Posterior cingulate gyrus (tissue), 11 donors: ENCODE measurements at regions not wholly inside any gene's neighbourhood (a gene's known extent, or its start where the extent isn't known, plus 50 kb on each side); places are given as distances from the start of the nearest gene placed in this dataset.
A peak's percentile ranks its signal among the peaks of the same experiment; 100 is the strongest.
"Not testable (repeated sequence)": the region's sequence is repeated elsewhere in the genome, so short reads cannot be mapped to it uniquely, and the experiment has no call there.

Experiments
- DNase-seq, 10 donors: peaks; one replicate each; pipeline versions ENCODE4 v3.0.0 to v3.0.0-alpha.2; 2020 to 2021; ENCODE audit warnings: mixed read lengths in 3 of 10
- intact Hi-C: fragments of 100-400 bp; cut with DNase I; formaldehyde crosslinking; loops from one replicate; pipeline ENCODE4 v1.15.1; 2023

DNA sequence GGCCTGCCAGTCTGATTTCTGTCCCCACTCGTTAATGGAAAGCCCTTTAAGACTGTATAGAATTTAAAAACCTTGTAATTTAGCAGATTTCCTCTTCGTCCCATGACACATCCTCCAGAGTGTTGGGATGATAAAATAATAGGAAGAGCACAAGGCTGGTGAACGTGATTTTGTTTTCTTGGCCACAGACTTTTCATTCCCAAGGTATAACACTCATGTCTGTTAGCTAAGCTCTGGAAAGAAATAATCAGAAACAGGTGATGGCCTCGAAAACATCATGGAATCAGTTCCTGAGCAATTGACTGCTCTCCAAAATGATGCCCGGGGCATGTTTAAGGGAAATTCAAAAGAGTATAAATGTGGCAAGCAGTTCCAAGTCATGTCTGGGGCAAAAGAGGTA is 337.8 kb upstream of the TCF4 start:
- no peak for DNase-seq
- intact Hi-C loops = no loop called here

DNA sequence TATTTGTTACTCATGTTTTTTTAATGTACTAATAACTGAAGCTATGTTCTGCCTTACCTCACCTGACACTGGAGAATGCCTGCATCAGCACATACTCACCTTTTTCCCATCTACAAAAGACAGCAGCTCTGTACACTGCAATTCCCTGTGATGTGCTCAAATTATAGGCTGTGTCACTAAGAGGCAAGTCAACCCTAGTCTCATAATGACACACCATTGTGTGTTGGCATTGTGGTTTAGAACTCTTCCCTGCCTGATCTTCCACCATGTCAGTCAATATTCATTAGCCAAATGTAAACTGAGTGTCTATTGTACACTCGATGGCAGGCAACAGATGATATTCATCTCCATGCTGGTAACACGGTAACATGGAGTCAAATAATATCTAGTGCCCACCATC is 332.1 kb upstream of the TCF4 start:
- intact Hi-C loops = no loop called here
- no peak for DNase-seq

DNA sequence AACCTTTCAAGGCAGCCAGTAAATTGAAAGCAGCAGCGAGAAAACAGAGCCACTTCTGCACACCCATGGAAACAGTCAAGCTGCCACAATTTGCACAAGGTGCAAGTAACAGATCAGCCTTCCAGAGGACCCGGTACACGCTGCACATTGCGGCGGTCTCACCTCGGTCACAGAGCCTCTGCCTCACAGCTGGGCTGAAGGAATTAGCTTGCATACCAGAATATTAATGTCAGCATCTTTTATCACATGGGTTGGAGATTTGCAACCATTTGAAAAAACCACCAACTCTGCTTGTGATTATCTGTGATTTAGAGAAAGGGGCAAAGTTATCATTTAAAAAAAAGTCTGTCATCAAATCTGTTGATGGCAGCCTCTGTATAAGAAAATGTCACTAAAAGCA is 330.5 kb upstream of the TCF4 start:
- intact Hi-C loops = no loop called here

DNA sequence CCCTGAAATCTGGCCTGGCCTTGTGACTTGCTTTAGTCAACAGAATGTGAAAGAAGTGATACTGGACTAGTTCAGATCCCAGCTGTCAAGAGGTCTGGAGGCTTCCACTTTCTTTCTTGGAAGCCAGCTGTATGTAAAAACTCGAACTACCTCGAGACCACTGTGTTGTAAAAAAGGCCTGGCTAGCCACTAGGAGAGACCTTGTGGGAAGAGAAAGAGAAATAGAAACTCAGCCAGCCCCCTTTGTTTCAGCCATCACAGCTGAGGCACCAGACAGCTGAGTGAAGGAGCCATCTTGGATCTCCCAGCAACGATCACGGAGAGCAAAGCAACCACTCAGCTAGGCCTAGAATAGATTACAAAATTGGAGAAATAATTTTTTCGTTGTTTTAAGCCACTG is 324.9 kb upstream of the TCF4 start:
- DNase-seq = no peak
- intact Hi-C loops = no loop called here

More for the DNA sequence above, 330.5 kb upstream of the TCF4 start:
- DNase-seq = no peak

DNA sequence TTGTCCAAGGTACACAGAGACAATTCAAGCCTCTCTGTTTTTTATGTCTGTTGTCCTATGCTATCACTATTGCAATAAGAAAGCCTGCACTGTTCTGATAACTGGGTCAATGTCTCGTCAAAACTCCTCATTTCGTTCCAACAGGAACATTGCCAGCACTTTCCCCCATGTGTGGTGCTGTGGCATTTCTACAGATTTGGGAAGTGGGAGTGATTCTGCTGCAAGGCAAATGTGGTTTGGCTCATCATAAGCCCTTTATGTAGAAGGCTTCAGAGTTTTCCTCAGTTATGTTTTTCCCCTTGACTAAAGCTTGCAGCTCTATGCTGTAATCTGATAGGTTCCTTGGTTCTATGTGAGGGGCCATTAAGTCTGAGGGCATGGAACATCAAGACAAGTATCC is 324.1 kb upstream of the TCF4 start:
- intact Hi-C loops = no loop called here
- no peak for DNase-seq

DNA sequence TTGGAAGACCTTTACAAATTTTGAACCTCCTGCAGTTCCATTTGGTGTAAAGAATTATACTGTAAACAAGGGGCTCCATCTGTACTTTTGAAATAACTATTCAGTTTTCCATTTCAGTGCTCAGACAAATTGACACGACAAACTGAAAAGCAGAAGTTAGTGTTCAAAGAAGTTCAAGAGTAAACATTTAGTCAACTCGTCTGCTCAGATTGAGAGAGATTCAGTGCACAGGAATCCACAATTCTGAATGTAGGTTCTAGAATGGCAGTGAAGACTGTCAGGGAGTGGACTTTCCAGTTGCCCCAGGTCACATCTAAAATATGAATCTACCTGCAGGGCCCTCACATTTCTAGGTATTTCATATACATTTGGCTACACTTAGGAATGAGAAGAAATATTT is 322.3 kb upstream of the TCF4 start:
- intact Hi-C loops = no loop called here
- DNase-seq = no peak

DNA sequence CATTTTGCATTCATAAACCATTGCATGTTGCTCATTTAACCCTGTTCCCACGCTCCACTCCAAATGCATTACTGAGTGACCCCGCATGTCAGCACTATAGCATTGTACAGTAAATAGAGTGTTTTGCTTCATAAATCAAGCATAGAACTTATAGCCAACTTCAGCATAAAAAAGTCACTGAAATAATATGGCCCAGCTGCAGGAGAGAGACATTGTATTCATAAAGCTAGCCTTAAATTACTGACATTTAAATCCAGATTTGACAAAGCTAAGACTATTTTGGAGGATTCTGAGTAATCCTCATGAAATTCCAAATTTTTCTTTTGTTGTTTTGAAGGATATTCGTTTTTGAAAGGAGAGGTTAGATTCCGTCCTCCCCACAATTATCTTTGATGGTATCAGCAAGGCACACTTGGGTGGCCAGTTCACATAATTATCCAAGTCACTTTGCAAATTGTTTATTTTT is 320.9 kb upstream of the TCF4 start:
- intact Hi-C loops = no loop called here
- DNase-seq = no peak

DNA sequence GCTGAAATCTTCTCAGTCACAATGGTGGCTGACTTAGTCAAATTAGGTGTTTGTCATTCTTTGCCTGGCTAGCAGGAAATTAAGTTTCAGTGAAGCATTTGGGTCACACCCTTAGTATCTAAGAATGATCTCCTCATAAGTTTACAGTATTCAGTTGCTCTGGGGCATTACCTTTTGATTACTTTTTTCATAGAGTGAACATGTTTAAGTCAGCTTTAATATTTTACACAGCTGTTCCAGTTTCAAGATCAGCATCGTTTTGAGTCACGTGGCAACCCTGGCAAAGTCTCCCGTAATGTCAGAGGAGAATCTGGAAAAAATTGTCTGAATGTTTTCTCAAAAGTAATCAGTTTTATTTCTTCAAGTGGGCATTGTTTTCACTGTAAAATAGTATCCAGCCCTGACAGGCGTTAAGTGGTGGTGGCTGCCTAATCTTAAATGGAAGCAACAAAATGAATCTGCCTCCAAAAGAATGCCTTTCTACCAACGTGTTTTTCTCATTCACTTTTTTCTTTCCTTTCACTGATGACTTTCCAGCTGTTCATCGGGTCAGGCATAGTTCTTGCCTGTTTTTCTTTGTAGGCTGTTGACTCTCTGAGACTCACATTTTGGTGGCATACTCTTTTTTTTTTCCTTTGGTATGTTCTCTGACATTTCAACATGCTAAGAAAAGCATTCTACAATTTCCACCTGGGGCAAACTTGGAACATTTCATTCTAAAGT is 319.6 kb upstream of the TCF4 start:
- intact Hi-C loops = no loop called here
- DNase-seq = no peak

DNA sequence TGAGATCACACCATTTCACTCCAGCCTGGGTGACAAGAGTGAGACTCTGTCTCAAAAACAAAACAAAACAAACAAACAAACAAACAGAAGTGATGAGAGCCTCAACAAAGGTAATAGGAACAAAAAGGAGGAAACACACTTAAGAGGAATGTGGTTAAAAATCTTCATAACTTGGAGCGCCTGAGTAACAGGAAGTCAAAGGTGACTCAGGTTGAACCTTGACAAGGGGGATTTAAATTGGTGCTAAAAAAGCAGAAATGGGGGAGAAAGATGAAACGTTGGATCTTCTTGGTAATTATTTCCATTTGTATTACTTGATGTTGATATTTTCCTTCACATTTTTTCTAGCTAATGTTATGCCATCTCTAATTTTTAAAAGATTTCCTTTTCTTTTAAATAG is 318.5 kb upstream of the TCF4 start:
- intact Hi-C loops = no loop called here
- no peak for DNase-seq

DNA sequence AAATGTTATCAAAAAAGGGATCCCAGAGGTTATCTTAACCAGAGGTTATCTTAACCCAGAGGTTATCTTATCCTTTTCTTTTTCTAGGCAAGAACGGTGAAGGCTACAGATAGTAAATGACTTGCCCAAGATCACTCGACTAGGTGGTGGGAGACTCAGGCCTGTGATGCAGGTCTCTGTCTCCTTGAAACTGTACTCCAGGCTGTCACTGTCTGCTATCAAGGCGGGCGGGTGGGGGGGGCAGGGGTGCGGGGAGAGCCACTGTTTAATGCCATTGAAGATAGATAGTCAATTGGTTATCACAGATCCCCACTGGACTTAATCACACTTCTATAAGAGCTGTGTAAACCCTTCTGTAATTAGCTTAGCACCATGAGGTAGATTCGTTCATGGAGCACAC is 315.9 kb upstream of the TCF4 start:
- intact Hi-C loops = no loop called here
- DNase-seq = no peak

DNA sequence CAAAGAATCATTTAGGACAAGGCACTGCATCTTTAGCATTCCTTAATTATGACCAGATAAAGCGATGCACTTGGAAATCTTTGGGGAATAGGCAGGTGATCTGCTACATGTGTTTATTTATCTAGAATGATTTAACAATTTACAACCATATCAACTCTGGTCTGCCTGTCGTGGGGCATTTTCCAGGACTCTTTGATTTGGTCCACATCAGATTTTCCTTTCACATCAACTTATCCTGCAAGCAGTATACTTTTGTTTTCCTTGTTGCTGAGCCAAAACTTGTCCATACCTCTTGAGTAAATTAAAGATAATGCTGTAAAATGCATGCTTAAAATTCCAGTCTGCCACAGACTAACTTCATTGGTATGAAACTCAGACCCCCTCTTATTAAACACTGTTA is 312.4 kb upstream of the TCF4 start:
- intact Hi-C loops = no loop called here
- DNase-seq = no peak

DNA sequence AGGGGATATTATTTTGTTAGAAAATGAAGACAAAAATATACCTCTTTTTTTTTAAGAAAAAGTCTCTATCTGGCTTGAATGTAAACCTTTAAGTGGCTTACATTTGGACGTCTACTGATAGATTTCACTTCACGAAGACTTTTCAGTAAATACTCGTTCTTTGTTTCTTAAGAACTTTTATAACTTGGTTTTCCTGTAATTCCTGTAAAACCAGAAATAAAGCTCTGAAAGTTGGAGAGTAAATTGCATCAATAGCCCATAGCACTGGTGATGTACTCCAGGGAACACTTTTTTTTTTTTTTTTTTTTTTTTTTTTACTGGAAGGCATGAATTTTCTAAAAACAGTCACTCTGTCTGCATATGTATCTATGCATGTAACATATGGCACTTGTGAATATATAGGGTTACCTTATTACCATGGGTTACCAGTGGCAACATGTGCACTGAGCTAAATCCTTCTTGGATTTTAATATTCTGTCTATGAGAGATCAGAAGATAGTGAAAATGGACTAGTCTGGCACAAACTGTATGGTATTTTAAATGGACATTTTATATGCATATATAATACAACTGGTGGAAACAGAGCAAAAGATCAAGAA is 309.2 kb upstream of the TCF4 start:
- no peak for DNase-seq
- intact Hi-C loops = no loop called here

DNA sequence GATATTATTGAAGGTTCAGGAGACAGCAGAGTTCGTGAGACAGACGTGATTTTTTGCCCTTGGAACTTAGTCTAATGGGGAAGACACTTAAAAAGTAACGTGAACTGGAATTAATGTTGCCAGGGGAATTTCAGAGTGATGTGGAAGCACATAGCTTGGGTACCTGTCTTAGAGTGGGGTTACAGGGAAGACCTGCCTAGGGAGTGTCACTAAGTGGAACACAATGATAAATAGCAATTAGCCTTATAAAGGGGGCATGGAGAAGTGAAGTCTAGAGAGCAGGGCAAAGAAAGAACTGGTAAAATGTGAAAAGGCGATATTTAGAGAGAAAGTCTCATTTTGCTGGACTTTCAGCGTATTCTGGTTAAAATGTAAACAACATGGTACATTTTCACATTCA is 306.0 kb upstream of the TCF4 start:
- DNase-seq = no peak
- intact Hi-C loops = no loop called here

DNA sequence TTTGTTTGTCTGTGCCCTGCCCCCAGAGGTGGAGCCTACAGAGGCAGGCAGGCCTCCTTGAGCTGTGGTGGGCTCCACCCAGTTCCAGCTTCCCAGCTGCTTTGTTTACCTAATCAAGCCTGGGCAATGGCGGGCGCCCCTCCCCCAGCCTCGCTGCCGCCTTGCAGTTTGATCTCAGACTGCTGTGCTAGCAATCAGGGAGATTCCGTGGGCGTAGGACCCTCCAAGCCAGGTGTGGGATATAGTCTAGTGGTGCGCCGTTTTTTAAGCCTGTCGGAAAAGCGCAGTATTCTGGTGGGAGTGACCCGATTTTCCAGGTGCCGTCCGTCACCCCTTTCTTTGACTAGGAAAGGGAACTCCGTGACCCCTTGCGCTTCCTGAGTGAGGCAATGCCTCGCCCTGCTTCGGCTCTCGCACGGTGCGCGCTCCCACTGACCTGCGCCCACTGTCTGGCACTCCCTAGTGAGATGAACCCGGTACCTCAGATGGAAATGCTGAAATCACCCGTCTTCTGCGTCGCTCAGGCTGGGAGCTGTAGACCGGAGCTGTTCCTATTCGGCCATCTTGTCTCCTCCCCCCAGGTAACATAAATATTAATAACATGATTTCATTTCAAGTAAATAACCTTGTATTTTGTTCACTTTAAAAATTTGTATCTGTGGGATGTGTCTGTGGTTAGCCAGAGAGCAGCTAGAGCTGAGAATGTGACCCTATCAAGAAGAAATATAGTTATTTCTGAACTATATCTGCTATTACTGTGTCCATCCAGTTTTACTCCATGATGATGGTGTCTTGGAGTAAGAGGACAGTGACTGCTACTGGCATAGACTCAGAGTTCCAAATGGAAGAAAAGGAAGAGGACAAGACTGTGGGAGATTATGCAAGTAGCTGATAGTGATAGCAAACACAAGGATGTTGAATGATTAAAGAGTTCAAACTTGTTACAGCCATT is 305.1 kb upstream of the TCF4 start:
- intact Hi-C loops = not testable (repeated sequence)
- peak in 1 of 10 donors; percentile 68 for DNase-seq

DNA sequence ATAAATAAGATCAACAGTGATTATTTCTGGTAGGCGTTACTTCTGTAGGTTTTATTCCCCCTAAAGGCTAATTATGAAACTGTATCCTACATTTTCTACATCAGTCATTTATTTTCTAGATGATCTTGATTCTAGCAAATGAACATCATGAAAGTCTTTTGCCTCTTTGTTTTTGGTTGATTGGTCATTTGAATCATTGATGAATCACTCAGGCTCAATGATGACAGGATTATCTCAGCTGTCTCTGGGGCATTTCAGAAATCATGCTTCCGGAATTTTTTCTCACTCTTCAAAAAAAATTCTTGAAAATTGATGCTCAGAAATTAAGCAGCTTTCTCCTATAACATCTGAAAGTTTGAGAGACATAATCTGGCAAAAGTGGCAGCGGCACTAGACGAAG is 298.9 kb upstream of the TCF4 start:
- intact Hi-C loops = no loop called here

DNA sequence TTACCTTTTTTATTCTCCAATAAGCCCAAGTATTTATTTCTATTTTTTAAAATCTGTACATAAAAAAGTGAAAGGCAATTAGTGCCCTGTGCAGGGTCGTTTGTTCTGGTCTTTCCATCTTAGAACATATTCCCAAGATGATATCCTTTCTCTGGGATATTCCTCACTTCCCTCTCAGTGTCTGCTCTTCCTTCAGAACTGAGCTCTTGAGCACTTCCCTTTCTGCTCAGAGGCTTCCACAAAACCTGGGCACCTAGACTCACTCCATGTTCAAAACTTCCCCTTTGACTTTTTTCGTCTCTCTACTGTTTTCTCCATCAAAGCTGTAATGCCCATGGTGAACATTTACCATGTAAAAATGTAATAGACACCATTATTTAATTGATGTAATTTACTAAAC is 296.5 kb upstream of the TCF4 start:
- intact Hi-C loops = no loop called here
- no peak for DNase-seq

More for the DNA sequence above, 298.9 kb upstream of the TCF4 start:
- DNase-seq = no peak

DNA sequence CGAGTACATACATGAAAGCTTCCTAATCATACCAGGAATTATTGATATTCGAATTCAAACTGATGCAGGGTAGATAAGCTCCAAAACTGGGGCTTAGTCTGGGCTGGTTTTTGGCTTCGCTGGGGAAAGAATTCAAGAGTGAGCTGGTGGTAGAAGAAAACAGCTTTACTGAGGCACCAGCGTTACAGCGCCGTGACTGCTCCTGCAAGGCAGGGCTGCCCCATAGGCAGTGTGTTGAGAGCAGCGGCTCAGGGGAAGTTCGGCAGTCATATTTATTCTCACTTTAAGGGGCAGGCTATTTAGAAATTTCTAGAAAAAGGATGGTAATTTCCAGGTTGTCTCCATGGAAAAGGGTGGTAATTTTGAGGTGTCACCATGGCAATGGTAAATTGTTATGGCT is 292.6 kb upstream of the TCF4 start:
- intact Hi-C loops = no loop called here
- no peak for DNase-seq

DNA sequence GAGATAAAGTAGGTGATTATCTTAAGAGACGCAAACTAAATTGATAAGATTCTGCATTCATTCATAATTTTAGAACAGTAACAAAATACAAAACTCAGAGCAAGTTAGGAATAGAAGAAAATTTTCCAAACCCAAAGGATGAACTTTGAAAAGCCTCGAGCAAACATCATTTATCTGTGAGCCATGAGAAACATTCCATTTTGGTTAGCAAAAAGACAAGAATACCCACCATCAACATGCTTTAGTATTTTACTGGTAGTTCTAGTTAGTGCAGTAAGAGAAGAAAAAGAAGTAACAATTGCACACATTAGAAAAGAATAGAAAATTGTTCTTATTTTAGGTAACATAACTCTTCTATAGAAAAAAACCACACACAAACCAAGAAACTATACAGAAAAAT is 291.3 kb upstream of the TCF4 start:
- intact Hi-C loops = no loop called here
- DNase-seq = no peak

DNA sequence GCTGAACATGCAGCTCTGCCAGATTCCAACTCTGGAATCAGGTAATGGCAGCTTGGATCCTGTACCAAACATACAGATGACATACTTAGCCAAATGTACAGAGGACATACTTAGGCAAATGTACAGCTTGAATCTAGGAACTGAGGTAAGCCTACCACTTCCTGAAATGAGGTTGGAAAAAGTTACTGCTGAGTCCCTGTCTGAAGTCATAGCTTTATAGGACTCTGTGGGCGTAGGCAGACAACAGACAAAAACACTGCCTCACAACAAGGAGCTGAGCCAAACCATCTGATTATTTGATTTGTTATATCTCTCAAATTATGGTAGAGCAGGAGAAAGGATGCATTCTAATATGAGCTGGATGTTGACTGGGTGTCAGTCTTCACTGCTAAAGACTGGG is 290.2 kb upstream of the TCF4 start:
- intact Hi-C loops = no loop called here
- DNase-seq = no peak

DNA sequence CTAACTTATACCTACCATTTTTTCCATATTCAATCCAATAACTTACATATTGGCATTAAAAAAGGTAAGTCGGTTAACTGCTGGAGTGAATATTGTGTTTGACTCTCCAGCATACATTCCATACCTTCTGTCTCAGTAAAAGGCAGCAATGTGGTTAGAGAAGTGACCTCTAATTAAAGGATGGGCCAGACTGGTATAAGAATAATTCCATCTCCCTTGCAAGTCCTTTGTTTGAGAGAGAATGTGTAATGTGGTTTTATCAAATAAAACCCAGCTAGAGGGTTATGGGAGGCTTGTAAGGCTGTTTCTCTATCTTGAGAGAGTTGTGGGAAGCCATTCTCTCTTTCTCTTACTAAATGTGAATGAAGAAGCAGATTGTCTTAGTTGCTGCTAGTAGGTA is 289.3 kb upstream of the TCF4 start:
- intact Hi-C loops = no loop called here
- DNase-seq = no peak

DNA sequence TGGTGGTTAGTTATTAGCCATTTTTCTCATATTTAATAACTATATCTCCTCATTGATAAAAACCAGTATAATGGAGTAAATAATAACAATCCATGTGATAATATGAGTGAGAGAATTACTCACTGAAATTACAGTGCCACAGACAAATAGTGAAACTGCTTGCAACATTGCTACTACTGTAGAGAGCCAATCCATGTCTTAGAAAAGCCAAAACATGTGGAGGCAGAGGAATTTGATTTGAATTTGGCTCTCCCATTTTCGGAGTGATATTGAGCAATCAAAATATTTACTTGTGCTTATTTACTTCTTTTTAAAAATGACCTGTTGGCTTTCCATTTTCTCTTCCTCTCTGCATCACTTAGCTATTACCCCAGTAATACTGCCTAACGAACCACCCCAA is 288.3 kb upstream of the TCF4 start:
- no peak for DNase-seq
- intact Hi-C loops = no loop called here
